RCC 7860 (cell line): ENCODE measurements at regions not wholly inside any gene's neighbourhood (a gene's known extent, or its start where the extent isn't known, plus 50 kb on each side); places are given as distances from the start of the nearest gene placed in this dataset.

Experiments used
- DNase-seq: peaks from one replicate; pipeline ENCODE4 v3.0.0-alpha.2; 2015; ENCODE audit warnings: low spot score
- FAIRE-seq: peaks from 2 replicates; lab custom pipeline; 2012; peaks lifted over from hg19 to GRCh38; lab: Jason Lieb, UNC

GRCh38 chr4:30653291-30653690, 66.9 kb upstream of the PCDH7 start:
- no peak for DNase-seq
- no peak for FAIRE-seq

GRCh38 chr4:30656828-30657227, 63.3 kb upstream of the PCDH7 start:
- DNase-seq = no peak
- no peak for FAIRE-seq

- FAIRE-seq (no peak), DNase-seq (no peak)
Observed at GRCh38 chr4:30667919-30668318, 52.2 kb upstream of the PCDH7 start.

- no peak for FAIRE-seq
- DNase-seq = no peak
Observed at GRCh38 chr4:30670206-30670605, 50.0 kb upstream of the PCDH7 start.
